Skeletal muscle satellite cell (primary cell): ENCODE measurements at regions not wholly inside any gene's neighbourhood (a gene's known extent, or its start where the extent isn't known, plus 50 kb on each side); places are given as distances from the start of the nearest gene placed in this dataset.
"Not testable (repeated sequence)": the region's sequence is repeated elsewhere in the genome, so short reads cannot be mapped to it uniquely, and the experiment has no call there.

Experiments used
- H3K27me3 ChIP-seq: 2 replicates; pipeline ENCODE4 v1.7.0; 2013; ENCODE audit warnings: low read length; ENCODE audit not compliant: control insufficient read depth, insufficient read depth
- H3K36me3 ChIP-seq: 2 replicates; pipeline ENCODE4 v1.7.0; 2013; ENCODE audit warnings: mild to moderate bottlenecking, control low read depth, low read length; ENCODE audit not compliant: insufficient read depth
- H3K4me1 ChIP-seq: 2 replicates; pipeline ENCODE4 v1.7.0; 2013; ENCODE audit warnings: low read length; ENCODE audit not compliant: control insufficient read depth, insufficient read depth
- H3K4me2 ChIP-seq: 2 replicates; pipeline ENCODE4 v1.7.0; 2013; ENCODE audit warnings: mild to moderate bottlenecking, low read length
- H3K4me3 ChIP-seq: 2 replicates; pipeline ENCODE4 v1.7.0; 2013; ENCODE audit warnings: low read length
- H3K9ac ChIP-seq: 2 replicates; pipeline ENCODE4 v1.7.0; 2013; ENCODE audit warnings: mild to moderate bottlenecking, low read depth, low read length, moderate library complexity
- H3K9me3 ChIP-seq: replicated peaks from 2 replicates; pipeline ENCODE4 v1.7.0; 2013; ENCODE audit warnings: mild to moderate bottlenecking, control low read depth, low read length

DNA sequence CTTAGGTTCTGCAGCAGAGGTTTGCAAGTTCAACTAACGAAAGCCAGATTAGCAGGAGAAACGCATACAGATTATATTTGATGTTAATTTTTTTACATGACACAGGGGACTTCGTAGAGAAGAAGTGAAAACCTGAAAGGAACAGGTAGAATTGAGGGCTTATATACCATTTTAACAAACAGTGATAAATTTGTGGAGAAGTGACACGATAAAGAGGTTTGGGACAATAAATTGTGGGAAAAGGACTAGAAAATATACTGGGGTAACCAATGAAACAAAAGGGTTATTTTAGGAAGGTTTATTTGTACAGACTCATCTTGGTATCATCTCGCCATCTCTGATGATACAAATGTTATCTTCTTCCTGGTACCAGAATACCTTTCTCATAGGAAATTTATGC, 452.9 kb downstream of the SETD4 start:
- H3K9me3 ChIP-seq = no peaks in the 10 kb centered on the region
- H3K4me3 ChIP-seq = no peak overlapping the region
- H3K36me3 ChIP-seq = no peaks in the 10 kb centered on the region
- H3K4me1 ChIP-seq = no peaks in the 10 kb centered on the region
- no peaks in the 10 kb centered on the region for H3K27me3 ChIP-seq
- no peak overlapping the region for H3K9ac ChIP-seq
- H3K4me2 ChIP-seq = no peak overlapping the region

- Histone ChIP-seq H3K4me1 (no peaks in the 10 kb centered on the region), H3K27me3 (no peaks in the 10 kb centered on the region), H3K4me3 (no peak overlapping the region), H3K36me3 (no peaks in the 10 kb centered on the region), H3K9ac (no peak overlapping the region), H3K4me2 (no peak overlapping the region), H3K9me3 (no peaks in the 10 kb centered on the region)
These were observed 453.7 kb downstream of the SETD4 start for GRCh38 chr21:35606578-35606977.

GRCh38 chr21:35606146-35606545, 454.2 kb downstream of the SETD4 start:
- Histone ChIP-seq H3K4me3 (no peak overlapping the region), H3K4me2 (no peak overlapping the region), H3K36me3 (no peaks in the 10 kb centered on the region), H3K9me3 (no peaks in the 10 kb centered on the region), H3K27me3 (no peaks in the 10 kb centered on the region), H3K4me1 (no peaks in the 10 kb centered on the region), H3K9ac (no peak overlapping the region)

- Histone ChIP-seq H3K9me3 (no peaks in the 10 kb centered on the region), H3K9ac (no peak overlapping the region), H3K27me3 (no peaks in the 10 kb centered on the region), H3K4me1 (peaks cover 13% of the 10 kb centered on the region), H3K4me2 (no peak overlapping the region), H3K4me3 (no peak overlapping the region), H3K36me3 (no peaks in the 10 kb centered on the region)
These were observed 456.8 kb downstream of the SETD4 start for GRCh38 chr21:35603494-35603893.

GRCh38 chr21:35602811-35603362, 457.4 kb downstream of the SETD4 start:
- H3K36me3 ChIP-seq = no peaks in the 10 kb centered on the region
- H3K9me3 ChIP-seq = no peaks in the 10 kb centered on the region
- H3K4me2 ChIP-seq = no peak overlapping the region
- no peak overlapping the region for H3K4me3 ChIP-seq
- peaks cover 13% of the 10 kb centered on the region for H3K4me1 ChIP-seq
- H3K9ac ChIP-seq = no peak overlapping the region
- H3K27me3 ChIP-seq = no peaks in the 10 kb centered on the region

DNA sequence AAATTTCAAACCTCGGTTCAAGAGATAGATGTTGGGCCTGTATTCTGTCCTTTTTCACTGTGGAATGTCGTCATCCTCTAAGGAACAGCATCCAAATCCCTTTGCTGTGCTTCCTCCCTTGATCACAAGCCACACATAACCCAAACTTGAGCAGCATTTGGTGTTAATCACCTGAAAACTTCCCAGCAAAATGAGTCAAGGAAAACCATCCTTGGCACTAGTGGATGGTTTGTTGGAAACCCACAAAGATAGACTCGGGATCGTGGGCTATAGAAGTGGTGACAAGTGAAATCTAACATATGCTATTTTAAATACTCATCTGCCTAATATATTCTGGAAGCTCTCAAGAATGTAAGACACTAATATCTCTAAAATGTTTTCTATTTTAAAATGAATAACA, 459.1 kb downstream of the SETD4 start:
- Histone ChIP-seq H3K9me3 (no peaks in the 10 kb centered on the region), H3K4me1 (peaks cover 13% of the 10 kb centered on the region), H3K27me3 (no peaks in the 10 kb centered on the region), H3K36me3 (no peaks in the 10 kb centered on the region), H3K4me2 (no peak overlapping the region), H3K4me3 (no peak overlapping the region), H3K9ac (no peak overlapping the region)

GRCh38 chr21:35599164-35599563, 461.2 kb downstream of the SETD4 start:
- H3K27me3 ChIP-seq = no peaks in the 10 kb centered on the region
- no peak overlapping the region for H3K4me2 ChIP-seq
- H3K36me3 ChIP-seq = no peaks in the 10 kb centered on the region
- no peak overlapping the region for H3K4me3 ChIP-seq
- peaks cover 13% of the 10 kb centered on the region for H3K4me1 ChIP-seq
- no peaks in the 10 kb centered on the region for H3K9me3 ChIP-seq
- no peak overlapping the region for H3K9ac ChIP-seq

- no peak overlapping the region for H3K9ac ChIP-seq
- no peaks in the 10 kb centered on the region for H3K27me3 ChIP-seq
- no peaks in the 10 kb centered on the region for H3K9me3 ChIP-seq
- H3K4me2 ChIP-seq = no peak overlapping the region
- H3K36me3 ChIP-seq = no peaks in the 10 kb centered on the region
- peaks cover 24% of the 10 kb centered on the region for H3K4me1 ChIP-seq
- no peak overlapping the region for H3K4me3 ChIP-seq
These were observed 462.5 kb downstream of the SETD4 start for GRCh38 chr21:35597750-35598339.

GRCh38 chr21:35594905-35595304, 465.4 kb downstream of the SETD4 start:
- Histone ChIP-seq H3K27me3 (no peaks in the 10 kb centered on the region), H3K9ac (no peak overlapping the region), H3K4me3 (no peak overlapping the region), H3K9me3 (no peaks in the 10 kb centered on the region), H3K36me3 (no peaks in the 10 kb centered on the region), H3K4me2 (no peak overlapping the region), H3K4me1 (peaks cover 27% of the 10 kb centered on the region)

DNA sequence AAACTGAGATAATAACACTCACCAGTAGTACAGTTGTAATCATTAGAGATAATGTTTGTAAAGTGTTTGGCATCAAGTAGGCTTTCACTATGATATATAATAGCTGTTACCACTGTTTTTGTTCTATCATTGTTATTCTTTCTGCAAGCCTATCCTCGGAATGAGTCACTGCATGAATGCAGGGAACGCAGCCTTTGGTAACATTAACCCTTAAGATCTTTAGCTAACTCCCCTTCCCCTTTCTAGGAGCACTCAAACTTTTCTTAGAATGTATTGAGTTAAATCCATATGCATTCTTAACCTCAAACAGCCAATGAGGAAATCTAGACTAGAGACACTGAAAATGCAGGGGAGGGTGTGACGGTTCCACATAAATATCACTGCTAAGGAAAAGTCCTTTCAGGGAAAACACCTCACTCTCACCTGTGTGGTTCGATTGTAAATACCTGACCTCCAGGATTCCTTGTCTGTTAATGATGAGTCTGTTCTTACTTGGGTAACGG, 467.3 kb downstream of the SETD4 start:
- Histone ChIP-seq H3K4me3 (peak overlapping the region; percentile 3), H3K4me2 (peak overlapping the region; percentile 39), H3K36me3 (no peaks in the 10 kb centered on the region)

GRCh38 chr21:35590284-35590683, 470.0 kb downstream of the SETD4 start:
- not testable (repeated sequence) for H3K36me3 ChIP-seq, H3K4me3 ChIP-seq, H3K4me2 ChIP-seq, H3K27me3 ChIP-seq, H3K9ac ChIP-seq, H3K9me3 ChIP-seq
- peaks cover 22% of the 10 kb centered on the region for H3K4me1 ChIP-seq

More for the DNA sequence above, 467.3 kb downstream of the SETD4 start:
- Histone ChIP-seq H3K9me3 (no peaks in the 10 kb centered on the region), H3K4me1 (peaks cover 22% of the 10 kb centered on the region), H3K9ac (no peak overlapping the region), H3K27me3 (no peaks in the 10 kb centered on the region)

- Histone ChIP-seq H3K4me3 (no peak overlapping the region), H3K36me3 (no peaks in the 10 kb centered on the region), H3K27me3 (no peaks in the 10 kb centered on the region), H3K4me2 (no peak overlapping the region), H3K9me3 (no peaks in the 10 kb centered on the region), H3K4me1 (peaks cover 11% of the 10 kb centered on the region), H3K9ac (no peak overlapping the region)
These were observed 472.4 kb downstream of the SETD4 start for GRCh38 chr21:35587841-35588380.
